ENCODE measurements at regions not wholly inside any gene's neighbourhood (a gene's known extent, or its start where the extent isn't known, plus 50 kb on each side); places are given as distances from the start of the nearest gene placed in this dataset.

GRCh38 chr7:33842150-33842549, 63.2 kb upstream of the BMPER start:
- Histone ChIP-seq H3K36me3 (replicated peaks in 1 of 2; ENCODE audit: control extremely low read depth in 1 of 2, control insufficient read depth in 1 of 2, extremely low read depth in 1 of 2, insufficient read depth in 2 of 2, low read length in 1 of 2) (no peaks in the 10 kb centered on the region), H3K4me1 (ENCODE audit: control insufficient read depth in 2 of 2, insufficient read depth in 2 of 2, low read length in 2 of 2) (no peaks in the 10 kb centered on the region), H3K27me3 (replicated peaks in 1 of 4; ENCODE audit: control extremely low read depth in 1 of 4, control insufficient read depth in 3 of 4, insufficient read depth in 4 of 4, low read length in 3 of 4) (no peaks in the 10 kb centered on the region), H3K27ac (ENCODE audit: low read length in 2 of 2) (no peak overlapping the region), H2AFZ (ENCODE audit: insufficient read depth, low read depth, low read length, poor library complexity, severe bottlenecking) (no peak overlapping the region), H4K20me1 (ENCODE audit: control insufficient read depth, insufficient read depth, low read length, poor library complexity, severe bottlenecking) (no peaks in the 10 kb centered on the region), H3K4me3 (ENCODE audit: control extremely low read depth in 1 of 5, extremely low read depth in 1 of 5, insufficient read depth in 1 of 5, low read depth in 2 of 5, low read length in 4 of 5) (no peak overlapping the region), H3K4me2 (replicated peaks; ENCODE audit: low read depth, low read length, poor library complexity, severe bottlenecking) (no peak overlapping the region), H3K9me3 (ENCODE audit: control extremely low read depth in 1 of 3, control insufficient read depth in 2 of 3, insufficient read depth in 1 of 3, low read length in 2 of 3) (peaks cover 0 to 4% (median 0%) of the 10 kb centered on the region in 3 donors), H3K79me2 (ENCODE audit: control insufficient read depth, insufficient read depth, low read length) (no peaks in the 10 kb centered on the region), H3K9ac (ENCODE audit: low read length) (no peak overlapping the region)
- ChIA-PET POLR2A (no interaction called here), CTCF (no interaction called here)
- Mint-ChIP-seq H3K27me3 (peaks cover 5% of the 10 kb centered on the region), H3K9me3 (ENCODE audit: insufficient read depth) (no peaks in the 10 kb centered on the region), H3K4me3 (no peak overlapping the region), H3K4me1 (no peaks in the 10 kb centered on the region), H3K27ac (no peak overlapping the region)
- DNase-seq (no peak), ATAC-seq (ENCODE audit: low read depth) (no peak)
- WGBS (ENCODE audit: insufficient coverage), result 100% methylated on average over 2 of the region's 3 CpGs
- intact Hi-C loops (cut with micrococcal nuclease), result no loop called here
- no peak for TF ChIP-seq CTCF (IDR thresholded peaks at IDR 0.05)
- no peak for TF ChIP-seq EZH2 (IDR thresholded peaks at IDR 0.05; ENCODE audit: borderline replicate concordance, insufficient read depth, low read depth, low read length, poor library complexity, severe bottlenecking)

- no peak for ATAC-seq (ENCODE audit: low read depth)
- no peak for TF ChIP-seq EZH2 (IDR thresholded peaks at IDR 0.05; ENCODE audit: borderline replicate concordance, insufficient read depth, low read depth, low read length, poor library complexity, severe bottlenecking)
- no peak for TF ChIP-seq CTCF (IDR thresholded peaks at IDR 0.05)
- Histone ChIP-seq H3K4me2 (replicated peaks; ENCODE audit: low read depth, low read length, poor library complexity, severe bottlenecking) (no peak overlapping the region), H3K36me3 (replicated peaks in 1 of 2; ENCODE audit: control extremely low read depth in 1 of 2, control insufficient read depth in 1 of 2, extremely low read depth in 1 of 2, insufficient read depth in 2 of 2, low read length in 1 of 2) (no peaks in the 10 kb centered on the region), H3K4me1 (ENCODE audit: control insufficient read depth in 2 of 2, insufficient read depth in 2 of 2, low read length in 2 of 2) (no peaks in the 10 kb centered on the region), H3K9ac (ENCODE audit: low read length) (no peak overlapping the region), H3K79me2 (ENCODE audit: control insufficient read depth, insufficient read depth, low read length) (no peaks in the 10 kb centered on the region), H2AFZ (ENCODE audit: insufficient read depth, low read depth, low read length, poor library complexity, severe bottlenecking) (no peak overlapping the region), H3K27me3 (replicated peaks in 1 of 4; ENCODE audit: control extremely low read depth in 1 of 4, control insufficient read depth in 3 of 4, insufficient read depth in 4 of 4, low read length in 3 of 4) (no peaks in the 10 kb centered on the region), H3K4me3 (ENCODE audit: control extremely low read depth in 1 of 5, extremely low read depth in 1 of 5, insufficient read depth in 1 of 5, low read depth in 2 of 5, low read length in 4 of 5) (no peak overlapping the region), H3K9me3 (ENCODE audit: control extremely low read depth in 1 of 3, control insufficient read depth in 2 of 3, insufficient read depth in 1 of 3, low read length in 2 of 3) (no peaks in the 10 kb centered on the region), H4K20me1 (ENCODE audit: control insufficient read depth, insufficient read depth, low read length, poor library complexity, severe bottlenecking) (no peaks in the 10 kb centered on the region), H3K27ac (ENCODE audit: low read length in 2 of 2) (no peak overlapping the region)
- Mint-ChIP-seq H3K4me1 (no peaks in the 10 kb centered on the region), H3K27ac (no peak overlapping the region), H3K27me3 (peaks cover 13% of the 10 kb centered on the region), H3K9me3 (ENCODE audit: insufficient read depth) (no peaks in the 10 kb centered on the region), H3K4me3 (no peak overlapping the region)
- CTCF ChIA-PET, result no interaction called here
- no peak for DNase-seq
- intact Hi-C loops (cut with micrococcal nuclease), result no loop called here
- POLR2A ChIA-PET, result no interaction called here
- 95% methylated on average over 10 of the region's 11 CpGs for WGBS (ENCODE audit: insufficient coverage)
Observed at GRCh38 chr7:33845991-33846509, 59.3 kb upstream of the BMPER start.
